Embryonic facial prominence (tissue), 1 donor: ENCODE measurements at regions not wholly inside any gene's neighbourhood (a gene's known extent, or its start where the extent isn't known, plus 50 kb on each side); places are given as distances from the start of the nearest gene placed in this dataset.
"Not testable (repeated sequence)": the region's sequence is repeated elsewhere in the genome, so short reads cannot be mapped to it uniquely, and the experiment has no call there.

Experiments used
- DNase-seq: peaks from one replicate; pipeline ENCODE4 v3.0.0-alpha.2; 2016; ENCODE audit errors: extremely low spot score

- no peak for DNase-seq
Measured at GRCh38 chr12:94916663-94917062, 86.8 kb downstream of the NDUFA12 start.

- DNase-seq = no peak
Measured at GRCh38 chr12:94909663-94910062, 93.8 kb downstream of the NDUFA12 start.

GRCh38 chr12:94905749-94906148, 97.7 kb downstream of the NDUFA12 start:
- DNase-seq = not testable (repeated sequence)

- DNase-seq = no peak
Measured at GRCh38 chr12:94900496-94900895, 103.0 kb downstream of the NDUFA12 start.

GRCh38 chr12:94898388-94898787, 105.1 kb downstream of the NDUFA12 start:
- no peak for DNase-seq

- DNase-seq = no peak
Measured at GRCh38 chr12:94892544-94893267, 110.8 kb downstream of the NDUFA12 start.

- no peak for DNase-seq
Measured at GRCh38 chr12:94889445-94890210, 113.9 kb downstream of the NDUFA12 start.

- no peak for DNase-seq
Measured at GRCh38 chr12:94879542-94879941, 124.0 kb downstream of the NDUFA12 start.

GRCh38 chr12:94875525-94875924, 128.0 kb downstream of the NDUFA12 start:
- no peak for DNase-seq

- no peak for DNase-seq
Measured at GRCh38 chr12:94874518-94875302, 128.8 kb downstream of the NDUFA12 start.

GRCh38 chr12:94873734-94874517, 129.6 kb downstream of the NDUFA12 start:
- no peak for DNase-seq

GRCh38 chr12:94872971-94873733, 130.3 kb downstream of the NDUFA12 start:
- DNase-seq = no peak

- no peak for DNase-seq
Measured at GRCh38 chr12:94872671-94872970, 130.9 kb downstream of the NDUFA12 start.

GRCh38 chr12:94872007-94872653, 131.4 kb downstream of the NDUFA12 start:
- DNase-seq = no peak

GRCh38 chr12:94870511-94870910, 133.0 kb downstream of the NDUFA12 start:
- no peak for DNase-seq

- no peak for DNase-seq
Measured at GRCh38 chr12:94868161-94868560, 135.3 kb downstream of the NDUFA12 start.

- no peak for DNase-seq
Measured at GRCh38 chr12:94867066-94867855, 136.2 kb downstream of the NDUFA12 start.

- no peak for DNase-seq
Measured at GRCh38 chr12:94864987-94865386, 138.5 kb downstream of the NDUFA12 start.

GRCh38 chr12:94863321-94864035, 140.0 kb downstream of the NDUFA12 start:
- DNase-seq = no peak
